ENCODE measurements at regions not wholly inside any gene's neighbourhood (a gene's known extent, or its start where the extent isn't known, plus 50 kb on each side); places are given as distances from the start of the nearest gene placed in this dataset.

GRCh38 chr2:64244037-64244416 is 99.8 kb upstream of the PELI1 start:
- TF ChIP-seq CTCF (IDR thresholded peaks at IDR 0.05) (no peak), POLR2A (IDR thresholded peaks at IDR 0.05) (no peak)

Data from breast epithelium (tissue), 3 donors.